GM18505 (cell line): ENCODE measurements at regions not wholly inside any gene's neighbourhood (a gene's known extent, or its start where the extent isn't known, plus 50 kb on each side); places are given as distances from the start of the nearest gene placed in this dataset.

Experiments used
- ATAC-seq: cut with Tn5 transposase; IDR thresholded peaks from one replicate; pipeline ENCODE4 v1.9.1; 2021; ENCODE audit not compliant: unreplicated experiment
- POLR2A ChIP-seq: IDR thresholded peaks from 4 replicates; pipeline ENCODE4 v1.6.1; 2011; ENCODE audit warnings: borderline replicate concordance; ENCODE audit not compliant: insufficient read depth, insufficient read length; ENCODE audit errors: extremely low read depth

DNA sequence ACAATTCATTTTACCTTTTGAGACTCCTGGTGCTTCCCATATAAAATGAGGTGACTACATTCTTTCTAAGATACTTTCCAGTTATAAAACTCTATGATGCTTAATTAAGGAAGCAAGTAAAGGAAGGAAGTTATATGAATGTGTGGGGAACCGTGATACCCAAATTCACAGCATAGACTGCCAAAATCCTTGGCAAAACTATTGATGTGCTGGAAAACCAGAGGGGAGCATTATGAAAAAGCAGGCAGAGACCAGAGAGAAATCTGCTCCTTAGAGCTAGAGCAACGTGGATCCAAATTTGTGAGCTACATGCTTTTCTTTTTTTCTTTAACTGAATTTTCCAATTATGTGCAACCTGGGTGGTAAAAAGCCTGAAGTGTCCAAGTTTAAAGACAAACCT lies 201.4 kb upstream of the USP25 start:
- TF ChIP-seq POLR2A, result no peak
- no peak for ATAC-seq

- TF ChIP-seq POLR2A, result no peak
- no peak for ATAC-seq
These were observed 197.8 kb upstream of the USP25 start for GRCh38 chr21:15531986-15532385.

DNA sequence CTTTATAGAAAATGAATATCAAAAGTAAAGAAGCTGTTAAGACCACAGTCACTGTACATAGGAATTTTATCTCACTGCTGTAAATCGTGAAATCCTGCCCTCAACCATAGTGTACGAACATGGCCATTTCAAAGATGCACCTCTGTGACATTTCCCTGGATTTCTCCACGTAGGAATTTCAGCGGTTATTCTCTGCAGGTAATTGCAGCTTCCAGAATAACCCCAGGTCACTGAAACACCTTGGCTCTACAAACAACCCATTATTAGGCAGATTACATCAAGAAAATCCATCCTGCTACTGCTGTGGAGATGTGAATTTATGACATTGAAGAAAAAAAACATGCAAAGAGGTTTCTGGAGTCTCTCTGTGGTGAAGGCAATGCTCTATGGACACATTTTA lies 196.2 kb upstream of the USP25 start:
- no peak for ATAC-seq
- no peak for TF ChIP-seq POLR2A

- no peak for ATAC-seq
- TF ChIP-seq POLR2A, result no peak
These were observed 195.3 kb upstream of the USP25 start for GRCh38 chr21:15534450-15534886.

GRCh38 chr21:15539376-15539775 lies 190.4 kb upstream of the USP25 start:
- no peak for ATAC-seq
- TF ChIP-seq POLR2A, result no peak

- no peak for TF ChIP-seq POLR2A
- no peak for ATAC-seq
These were observed 186.3 kb upstream of the USP25 start for GRCh38 chr21:15543473-15543872.

DNA sequence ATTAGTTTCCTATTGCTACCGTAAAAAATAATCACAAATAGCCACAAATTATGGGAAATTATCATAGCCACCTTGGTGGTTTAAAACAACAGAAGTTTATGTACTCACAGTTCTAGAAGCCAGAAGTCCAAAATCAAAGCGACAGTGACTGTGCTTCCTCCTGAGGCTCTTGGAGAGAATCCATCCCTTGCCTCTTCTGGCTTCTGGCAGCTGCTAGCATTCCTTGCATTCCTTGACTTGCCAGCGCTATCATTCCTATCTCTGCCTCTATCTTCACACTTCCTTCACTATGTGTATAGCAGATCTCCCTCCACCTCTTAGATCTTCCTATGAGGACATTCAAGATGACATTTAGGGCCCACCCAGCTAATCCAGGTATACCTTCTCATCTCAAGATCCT lies 180.1 kb upstream of the USP25 start:
- ATAC-seq, result no peak
- TF ChIP-seq POLR2A, result no peak

GRCh38 chr21:15552914-15553494 lies 176.8 kb upstream of the USP25 start:
- TF ChIP-seq POLR2A, result no peak
- no peak for ATAC-seq

- no peak for TF ChIP-seq POLR2A
- no peak for ATAC-seq
These were observed 171.9 kb upstream of the USP25 start for GRCh38 chr21:15557925-15558324.

GRCh38 chr21:15558884-15559283 lies 170.9 kb upstream of the USP25 start:
- no peak for TF ChIP-seq POLR2A
- no peak for ATAC-seq

DNA sequence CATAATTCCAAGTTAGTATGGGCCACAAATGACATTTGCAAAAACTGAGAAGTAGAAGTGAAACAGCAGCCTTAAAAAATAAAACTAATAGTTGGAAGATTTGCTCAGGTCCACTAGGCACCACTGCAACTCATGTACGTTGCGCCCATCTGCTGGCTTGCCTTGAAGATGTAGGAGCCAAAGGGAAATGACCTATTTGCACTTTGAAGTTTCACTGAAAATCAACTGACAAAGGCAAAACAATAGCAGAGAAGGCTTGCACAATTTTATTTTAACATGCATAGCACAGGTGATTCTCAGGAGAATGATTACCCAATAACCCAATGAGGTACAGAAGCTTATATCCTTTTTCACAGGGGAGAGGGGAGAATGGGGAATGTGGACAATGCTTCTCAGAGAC lies 170.1 kb upstream of the USP25 start:
- no peak for ATAC-seq
- TF ChIP-seq POLR2A, result no peak

- ATAC-seq, result no peak
- TF ChIP-seq POLR2A, result no peak
These were observed 169.3 kb upstream of the USP25 start for GRCh38 chr21:15560383-15561056.

- no peak for TF ChIP-seq POLR2A
- no peak for ATAC-seq
These were observed 167.0 kb upstream of the USP25 start for GRCh38 chr21:15562748-15563147.

GRCh38 chr21:15564907-15565306 lies 164.9 kb upstream of the USP25 start:
- ATAC-seq, result no peak
- no peak for TF ChIP-seq POLR2A
